NCI-H510A (cell line): ENCODE measurements at regions not wholly inside any gene's neighbourhood (a gene's known extent, or its start where the extent isn't known, plus 50 kb on each side); places are given as distances from the start of the nearest gene placed in this dataset.
"Not testable (repeated sequence)": the region's sequence is repeated elsewhere in the genome, so short reads cannot be mapped to it uniquely, and the experiment has no call there.

Experiments
- DNase-seq: peaks from one replicate; lab custom pipeline; 2025; lab: John Stamatoyannopoulos, UW

DNA sequence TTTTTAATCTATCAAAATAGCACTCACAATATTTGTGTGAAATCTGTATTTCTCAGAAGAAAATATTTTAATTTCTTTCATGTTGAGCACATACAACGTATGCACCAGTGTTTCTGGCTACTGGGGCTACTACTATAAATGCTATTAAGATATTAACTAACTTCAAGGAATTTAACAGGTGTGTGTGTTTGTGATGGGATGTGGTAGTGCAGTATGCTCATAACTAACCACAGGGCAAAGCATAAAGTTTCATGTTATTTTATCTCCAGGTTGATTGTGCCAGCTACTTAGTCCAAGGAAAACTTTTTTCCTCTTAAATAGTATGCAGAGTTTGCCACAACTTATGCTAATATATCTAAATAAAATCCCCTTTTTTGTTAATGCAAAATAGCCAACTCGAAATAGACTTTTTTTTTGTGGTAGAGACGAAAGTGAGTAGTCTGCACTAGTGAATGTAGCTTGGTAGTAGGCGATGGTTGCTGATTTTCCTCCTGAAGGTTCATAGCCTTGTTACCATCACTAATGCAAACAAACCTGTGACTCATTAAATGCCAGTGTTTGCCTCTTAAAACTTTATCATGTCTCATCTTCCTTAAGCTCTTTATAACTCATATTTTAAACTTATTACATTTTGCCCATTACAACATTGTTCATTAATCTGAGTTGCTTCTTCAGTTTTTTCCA lies 565.5 kb upstream of the ANO3 start:
- DNase-seq, result no peak

DNA sequence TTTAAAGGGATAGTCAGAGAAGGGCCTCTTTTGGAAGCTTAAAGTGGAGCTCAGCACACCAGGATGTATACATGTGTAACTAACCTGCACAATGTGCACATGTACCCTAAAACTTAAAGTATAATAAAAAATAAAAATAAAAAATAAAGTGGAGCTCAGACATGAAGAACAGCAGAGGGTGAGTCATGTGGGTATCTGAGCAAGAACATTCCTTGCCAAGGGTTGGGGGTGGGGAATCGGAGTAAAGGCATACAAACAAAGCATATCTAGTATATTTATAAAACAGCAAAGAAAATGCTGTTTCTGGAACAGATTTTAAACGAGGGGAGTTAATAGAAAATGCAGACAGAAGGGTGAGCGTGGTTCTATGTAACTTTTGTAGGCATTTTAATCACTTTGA lies 562.6 kb upstream of the ANO3 start:
- DNase-seq, result no peak

- no peak for DNase-seq
These were observed 560.3 kb upstream of the ANO3 start for GRCh38 chr11:25771605-25772004.

DNA sequence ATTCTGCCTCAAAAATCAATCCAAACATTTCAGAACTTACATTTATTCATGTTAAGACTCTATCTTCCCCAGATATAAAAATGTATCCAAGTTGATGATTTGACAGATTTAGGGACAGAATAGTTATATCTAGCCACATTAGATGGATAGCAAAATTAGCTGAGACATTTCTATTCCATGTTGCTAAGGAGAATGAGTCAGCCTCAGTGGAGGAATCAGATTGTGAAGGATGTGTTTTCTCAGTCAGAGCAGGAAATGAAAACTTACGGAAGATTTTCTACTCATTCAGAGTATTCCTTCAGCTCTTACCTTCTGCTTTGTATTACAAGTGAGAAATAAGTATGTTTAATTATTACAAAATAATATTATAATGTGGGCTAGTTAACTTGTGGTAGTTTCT lies 556.3 kb upstream of the ANO3 start:
- DNase-seq, result no peak

DNA sequence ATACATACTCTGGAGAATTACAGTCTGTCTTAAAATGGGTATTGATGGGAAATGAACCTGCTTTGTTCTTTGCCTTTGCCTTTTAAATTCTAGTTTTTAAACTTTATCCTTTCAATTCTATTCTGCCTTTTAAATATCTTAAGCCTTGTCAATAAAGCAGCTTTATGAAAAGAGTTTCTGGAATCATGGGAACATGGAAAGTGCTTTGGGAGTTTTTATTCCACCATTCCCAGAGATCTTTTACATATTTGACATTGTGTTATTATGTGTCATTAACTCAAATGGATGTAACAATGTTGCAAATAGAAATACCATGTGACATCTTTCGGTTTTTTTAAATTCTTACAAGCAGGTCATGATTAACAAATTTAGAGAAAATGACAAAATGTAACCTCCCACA lies 555.7 kb upstream of the ANO3 start:
- no peak for DNase-seq

- DNase-seq, result no peak
These were observed 554.6 kb upstream of the ANO3 start for GRCh38 chr11:25777343-25777742.

DNA sequence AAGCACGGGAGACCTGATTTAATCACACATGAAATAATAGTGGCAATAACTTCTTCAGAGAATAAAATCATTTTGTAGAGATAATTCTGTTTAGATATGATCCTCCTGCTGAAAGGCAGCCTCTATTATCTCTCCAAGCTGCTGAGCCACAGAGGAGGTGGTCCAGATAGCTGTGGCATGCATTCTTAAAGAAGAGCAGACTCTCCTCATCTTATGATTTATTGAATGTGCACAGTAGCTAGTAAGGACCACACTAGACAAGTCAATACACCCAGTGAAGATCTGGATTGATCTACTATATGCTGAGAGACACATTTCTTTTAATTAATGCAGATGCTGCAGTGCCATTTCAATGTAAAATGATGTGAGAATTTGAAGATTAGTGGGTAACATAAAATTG lies 552.9 kb upstream of the ANO3 start:
- DNase-seq, result no peak

DNA sequence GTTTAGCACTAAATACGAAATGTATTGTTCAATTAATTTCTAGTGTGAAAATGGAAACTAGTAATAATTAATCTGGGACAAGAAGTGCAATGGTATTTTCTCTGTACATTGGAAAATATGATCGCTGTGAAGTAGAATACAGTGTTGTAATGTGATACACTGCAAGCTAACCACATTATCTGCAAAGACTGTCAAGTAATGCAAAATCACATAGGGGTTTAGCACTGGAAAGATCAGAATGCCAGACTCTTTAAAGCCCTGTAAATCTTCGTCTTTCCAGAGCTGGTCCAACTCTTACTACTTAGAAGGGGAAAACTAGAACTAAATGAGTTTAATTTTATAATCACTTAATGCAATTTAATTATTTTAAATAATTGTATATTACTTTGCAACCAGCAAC lies 544.5 kb upstream of the ANO3 start:
- no peak for DNase-seq

GRCh38 chr11:25790396-25790795 lies 541.5 kb upstream of the ANO3 start:
- DNase-seq, result no peak

- no peak for DNase-seq
These were observed 538.3 kb upstream of the ANO3 start for GRCh38 chr11:25793637-25794036.

DNA sequence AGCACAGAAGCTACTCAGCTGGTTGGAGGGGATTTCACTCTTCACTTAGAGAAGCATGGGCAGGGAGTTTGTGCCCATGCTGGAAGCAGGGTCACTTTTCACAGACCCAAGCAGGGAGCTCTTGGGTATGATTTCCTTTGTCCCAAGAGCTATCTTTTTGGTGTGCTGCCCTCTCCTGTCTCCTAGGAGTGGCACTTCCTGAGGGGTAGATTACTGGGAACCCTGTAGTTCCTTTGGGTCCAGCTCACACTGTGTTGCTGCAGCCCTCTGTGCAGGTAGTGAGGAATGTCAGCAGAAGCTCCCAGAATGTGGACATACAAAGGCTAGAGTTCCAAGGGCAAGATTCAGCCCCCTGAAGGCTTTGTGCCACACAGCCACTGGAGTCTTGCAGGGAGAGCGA lies 537.1 kb upstream of the ANO3 start:
- DNase-seq, result no peak

DNA sequence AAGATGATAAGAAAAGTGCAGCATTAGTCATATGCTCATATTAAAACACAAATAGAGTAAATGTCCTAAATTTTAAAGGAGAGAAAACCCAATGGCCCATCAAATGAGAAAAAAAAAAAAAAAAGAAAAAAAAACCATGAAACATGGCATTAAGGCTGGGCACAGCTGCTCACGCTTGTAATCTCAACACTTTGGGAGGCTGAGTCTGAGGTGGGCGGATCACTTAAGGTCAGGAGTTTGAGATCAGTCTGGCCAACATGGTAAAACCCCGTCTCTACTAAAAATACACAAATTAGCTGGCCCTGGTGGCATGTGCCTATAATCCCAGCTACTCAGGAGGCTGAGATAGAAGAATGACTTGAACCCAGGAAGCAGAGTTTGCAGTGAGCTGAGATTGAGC lies 515.5 kb upstream of the ANO3 start:
- no peak for DNase-seq

- DNase-seq, result no peak
These were observed 507.2 kb upstream of the ANO3 start for GRCh38 chr11:25824688-25825087.

DNA sequence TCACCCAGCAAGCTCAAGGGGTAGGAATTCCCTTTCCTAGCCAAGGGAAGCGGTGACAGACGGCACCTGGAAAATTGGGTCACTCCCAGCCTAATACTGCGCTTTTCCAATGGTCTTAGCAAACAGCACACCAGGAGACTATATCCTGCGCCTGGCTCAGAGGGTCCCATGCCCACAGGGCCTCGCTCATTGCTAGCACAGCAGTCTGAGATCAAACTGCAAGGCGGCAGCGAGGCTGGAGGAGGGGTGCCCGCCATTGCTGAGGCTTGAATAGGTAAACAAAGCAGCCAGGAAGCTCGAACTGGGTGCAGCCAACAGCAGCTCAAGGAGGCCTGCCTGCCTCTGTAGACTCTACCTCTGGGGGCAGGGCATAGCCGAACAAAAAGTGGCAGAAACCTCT lies 500.4 kb upstream of the ANO3 start:
- not testable (repeated sequence) for DNase-seq

- DNase-seq, result no peak
These were observed 492.9 kb upstream of the ANO3 start for GRCh38 chr11:25838918-25839625.

DNA sequence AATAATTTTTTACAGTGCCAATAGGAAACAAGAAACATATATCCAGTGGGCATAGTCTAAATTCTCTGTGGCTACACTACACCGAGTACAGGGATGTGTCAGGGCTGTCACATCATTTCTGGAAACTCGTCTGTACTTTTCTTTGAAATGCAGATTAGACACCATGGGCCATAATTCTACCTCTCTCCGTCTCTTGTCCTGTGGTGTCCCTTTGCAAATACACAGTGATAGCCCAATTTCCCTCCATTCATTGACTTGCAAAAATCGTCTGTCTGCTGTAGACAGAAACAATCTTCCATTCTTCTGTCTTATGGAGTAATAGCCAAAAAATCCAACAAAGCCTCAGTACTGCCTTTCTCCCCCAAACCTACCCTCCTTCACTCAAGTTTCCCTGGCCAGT lies 487.1 kb upstream of the ANO3 start:
- DNase-seq, result no peak

- no peak for DNase-seq
These were observed 476.0 kb upstream of the ANO3 start for GRCh38 chr11:25855916-25856315.

DNA sequence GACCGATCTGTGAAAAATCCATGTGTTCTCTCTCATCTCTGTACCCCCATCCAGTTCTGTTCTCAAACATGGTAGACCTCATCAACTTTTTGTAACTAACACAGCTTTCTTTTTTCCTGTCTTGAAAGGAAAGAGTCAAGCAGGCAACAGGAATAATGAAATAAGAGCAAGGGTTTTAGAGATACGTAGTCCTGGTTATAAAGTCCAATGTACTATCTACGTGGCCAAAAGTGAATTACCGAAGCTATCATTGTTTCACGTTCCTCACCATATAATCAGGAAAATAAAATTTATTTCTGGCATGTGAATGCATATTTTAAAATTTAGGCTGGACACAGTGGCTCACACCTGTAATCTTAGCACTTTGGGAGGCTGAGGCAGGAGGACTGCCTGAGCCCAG lies 472.2 kb upstream of the ANO3 start:
- DNase-seq, result no peak

DNA sequence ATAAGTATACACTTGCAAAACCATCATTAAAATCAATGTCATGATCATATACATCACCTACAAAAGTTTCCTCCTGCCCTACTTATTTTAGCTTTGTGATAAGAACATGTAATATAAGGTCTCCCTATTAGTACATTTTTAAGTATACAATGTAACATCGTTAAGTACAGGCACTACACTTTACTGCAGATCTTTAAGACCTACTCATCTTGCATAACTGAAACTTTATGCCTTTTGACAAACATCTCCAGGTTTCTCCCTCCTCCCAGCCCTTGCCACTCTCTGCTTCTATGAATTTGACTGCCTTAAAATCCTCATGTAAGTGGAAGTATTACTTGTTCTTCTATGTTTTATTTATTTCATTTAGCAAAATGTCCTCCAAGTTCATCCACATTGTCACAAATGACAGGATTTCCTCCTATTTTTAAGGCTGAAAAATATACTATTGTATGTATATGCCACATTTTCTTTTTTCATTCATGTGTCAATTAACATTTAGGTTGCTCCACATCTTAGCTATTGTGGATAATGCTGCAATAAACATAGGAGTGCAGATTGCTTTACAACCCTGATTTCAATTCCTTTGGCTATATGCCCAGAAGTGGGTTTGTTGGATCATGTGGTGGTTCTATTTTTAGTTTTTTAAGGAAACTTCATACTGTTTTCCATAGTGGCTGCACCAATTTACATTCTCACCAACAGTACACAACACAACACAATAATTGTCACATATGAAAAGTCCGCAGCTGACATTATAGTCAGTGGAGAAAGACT lies 471.1 kb upstream of the ANO3 start:
- no peak for DNase-seq

DNA sequence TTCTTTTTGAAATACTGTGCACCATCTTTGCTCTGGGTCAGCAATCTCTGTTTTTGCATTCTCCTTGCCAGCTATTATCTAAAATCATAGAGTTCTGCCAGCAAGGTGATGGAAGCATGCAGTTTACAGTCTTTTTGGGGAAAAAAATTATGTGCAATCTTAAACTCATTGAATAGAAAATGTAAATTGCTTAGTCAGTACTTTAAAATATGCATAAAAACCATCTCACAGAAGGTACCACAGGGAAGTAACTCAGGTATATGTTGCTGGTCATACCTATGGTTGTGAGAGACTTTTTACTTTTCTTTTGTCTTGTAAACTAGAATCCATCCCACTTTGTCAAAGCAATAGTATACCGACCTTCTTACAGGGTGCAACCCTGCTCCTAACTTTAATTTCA lies 469.8 kb upstream of the ANO3 start:
- no peak for DNase-seq

DNA sequence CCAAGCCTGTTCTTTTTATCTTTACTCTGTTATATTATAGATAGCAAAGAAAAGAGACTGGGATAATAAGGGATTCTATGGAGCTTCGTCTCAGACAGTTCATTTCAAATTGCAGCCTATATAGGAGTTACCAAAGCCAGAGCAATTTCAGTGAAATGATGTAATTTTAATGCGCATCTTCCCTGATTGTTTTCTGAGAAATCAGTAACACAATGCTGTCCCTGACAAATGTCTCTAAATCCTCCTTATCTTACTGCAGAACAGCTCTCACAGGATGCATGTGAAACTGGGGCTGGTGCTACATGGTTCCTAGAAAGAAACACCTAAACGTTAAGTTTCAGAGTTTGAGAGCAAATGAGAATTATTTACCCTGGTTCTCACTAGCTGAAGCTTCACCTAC lies 467.9 kb upstream of the ANO3 start:
- DNase-seq, result no peak

GRCh38 chr11:25876456-25876965 lies 455.4 kb upstream of the ANO3 start:
- DNase-seq, result no peak

- no peak for DNase-seq
These were observed 445.9 kb upstream of the ANO3 start for GRCh38 chr11:25886036-25886435.
